Activated CD8-positive, alpha-beta T cell treated with anti-CD3 and anti-CD28 coated beads for 36 hours (primary cell): ENCODE measurements at regions not wholly inside any gene's neighbourhood (a gene's known extent, or its start where the extent isn't known, plus 50 kb on each side); places are given as distances from the start of the nearest gene placed in this dataset.

ENCODE experiments used
- ATAC-seq: fragments of 200-7000 bp; cut with Tn5 transposase; one replicate; pipeline ENCODE4 v1.10.0; 2021; ENCODE audit warnings: mild to moderate bottlenecking, moderate library complexity
- CTCF ChIA-PET: fragments of 350-600 bp; sonication (Branson Sonifier 250); formaldehyde crosslinking; loops from one replicate; lab custom pipeline; 2021; ENCODE audit warnings: antibody characterized with exemption; lab: Charles Lee
- POLR2A ChIA-PET: fragments of 350-600 bp; sonication (Branson Sonifier 250); formaldehyde crosslinking; loops from one replicate; lab custom pipeline; 2021; ENCODE audit warnings: antibody characterized with exemption; lab: Charles Lee
- DNase-seq: peaks from one replicate; pipeline ENCODE4 v3.0.0-alpha.2; 2020
- H3K27ac Mint-ChIP-seq: one replicate; pipeline ENCODE4 v1.8.0; 2021; ENCODE audit warnings: mild to moderate bottlenecking, mixed read lengths
- H3K27me3 Mint-ChIP-seq: one replicate; pipeline ENCODE4 v1.8.0; 2021; ENCODE audit warnings: mixed read lengths
- H3K36me3 Mint-ChIP-seq: one replicate; pipeline ENCODE4 v1.8.0; 2021; ENCODE audit warnings: low read depth, mixed read lengths
- H3K4me1 Mint-ChIP-seq: one replicate; pipeline ENCODE4 v1.8.0; 2021; ENCODE audit warnings: low read depth, mixed read lengths
- H3K4me3 Mint-ChIP-seq: one replicate; pipeline ENCODE4 v1.8.0; 2021; ENCODE audit warnings: mild to moderate bottlenecking, moderate library complexity, mixed read lengths
- H3K9me3 Mint-ChIP-seq: one replicate; pipeline ENCODE4 v1.8.0; 2021; ENCODE audit warnings: mixed read lengths
- CTCF ChIP-seq: fragments of 200-600 bp; IDR thresholded peaks from one replicate; pipeline ENCODE4 v1.8.0; 2022; ENCODE audit warnings: antibody characterized with exemption, mild to moderate bottlenecking
- intact Hi-C: fragments of 100-400 bp; cut with micrococcal nuclease; formaldehyde crosslinking; loops from one replicate; pipeline ENCODE4 v1.10.0; 2022

GRCh38 chr11:45468267-45468856 lies 182.2 kb upstream of the SYT13 start:
- H3K4me3 Mint-ChIP-seq: no peak overlapping the region
- no peaks in the 10 kb centered on the region for H3K4me1 Mint-ChIP-seq
- H3K27ac Mint-ChIP-seq: no peak overlapping the region
- ATAC-seq (no peak), DNase-seq (no peak)
- TF ChIP-seq CTCF: no peak
- ChIA-PET CTCF (interaction anchor here (1.2 kb wide), 1 partner anchor 11 kb away, joined by 4 read pairs; no protein-coding TSS in a partner anchor), POLR2A (no interaction called here)
- no peaks in the 10 kb centered on the region for H3K9me3 Mint-ChIP-seq
- no peaks in the 10 kb centered on the region for H3K27me3 Mint-ChIP-seq
- H3K36me3 Mint-ChIP-seq: no peaks in the 10 kb centered on the region
- intact Hi-C loops: no loop called here

GRCh38 chr11:45463541-45463940 lies 177.4 kb upstream of the SYT13 start:
- no peaks in the 10 kb centered on the region for H3K36me3 Mint-ChIP-seq
- H3K9me3 Mint-ChIP-seq: no peaks in the 10 kb centered on the region
- H3K27me3 Mint-ChIP-seq: peaks cover 2% of the 10 kb centered on the region
- DNase-seq: no peak
- no peak for TF ChIP-seq CTCF
- intact Hi-C loops: no loop called here
- no peaks in the 10 kb centered on the region for H3K4me1 Mint-ChIP-seq
- no peak overlapping the region for H3K4me3 Mint-ChIP-seq
- H3K27ac Mint-ChIP-seq: no peak overlapping the region
- CTCF ChIA-PET: no interaction called here
- POLR2A ChIA-PET: no interaction called here
- ATAC-seq: no peak

DNA sequence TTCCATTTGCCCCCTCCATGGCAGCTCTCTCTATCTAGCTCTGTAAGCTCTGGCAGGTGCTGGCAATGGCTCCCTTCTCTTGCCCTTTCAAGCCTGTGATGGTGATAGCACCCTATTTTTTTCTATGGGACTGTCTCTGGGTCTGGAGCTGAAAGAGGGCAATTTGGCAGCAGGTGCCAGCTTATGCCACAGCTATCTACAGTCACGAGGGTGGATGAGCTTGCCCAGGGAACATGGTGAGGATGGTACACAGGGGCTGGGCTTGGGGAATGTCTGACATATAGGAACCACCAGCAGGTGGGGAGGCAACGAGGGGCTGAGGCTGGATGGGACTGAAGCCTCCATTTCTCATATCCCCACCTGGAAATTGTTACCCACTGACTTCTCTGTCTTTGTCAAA lies 175.4 kb upstream of the SYT13 start:
- TF ChIP-seq CTCF: no peak
- H3K27me3 Mint-ChIP-seq: peaks cover 2% of the 10 kb centered on the region
- H3K4me1 Mint-ChIP-seq: no peaks in the 10 kb centered on the region
- no peaks in the 10 kb centered on the region for H3K9me3 Mint-ChIP-seq
- ATAC-seq: no peak
- no peak overlapping the region for H3K27ac Mint-ChIP-seq
- intact Hi-C loops: no loop called here
- DNase-seq: no peak
- CTCF ChIA-PET: no interaction called here
- no peak overlapping the region for H3K4me3 Mint-ChIP-seq
- POLR2A ChIA-PET: no interaction called here
- H3K36me3 Mint-ChIP-seq: no peaks in the 10 kb centered on the region

DNA sequence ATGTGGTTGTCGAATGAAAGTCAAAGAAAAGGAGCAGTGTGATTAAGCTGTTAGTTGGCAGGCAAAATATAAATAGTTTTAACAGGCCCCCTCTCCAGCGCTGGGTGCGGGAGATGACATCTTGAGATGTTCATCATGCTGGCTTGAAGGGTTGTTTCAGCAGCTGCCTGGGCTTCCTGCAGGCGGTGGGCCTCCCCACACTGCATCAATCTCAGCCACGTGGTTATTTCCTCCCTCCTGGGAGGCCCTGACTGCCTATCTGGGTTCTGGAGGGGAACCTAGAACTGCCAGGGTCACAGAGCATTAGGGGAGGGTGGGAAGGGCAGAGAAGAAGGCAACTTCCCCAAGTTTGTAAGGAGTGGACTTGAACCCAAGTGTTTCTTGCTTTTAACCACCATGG lies 173.3 kb upstream of the SYT13 start:
- H3K4me3 Mint-ChIP-seq: no peak overlapping the region

GRCh38 chr11:45458269-45458668 lies 172.1 kb upstream of the SYT13 start:
- H3K27ac Mint-ChIP-seq: no peak overlapping the region
- no peaks in the 10 kb centered on the region for H3K4me1 Mint-ChIP-seq

More for the DNA sequence above, 173.3 kb upstream of the SYT13 start:
- Mint-ChIP-seq H3K9me3 (no peaks in the 10 kb centered on the region), H3K27ac (no peak overlapping the region), H3K27me3 (peaks cover 4% of the 10 kb centered on the region), H3K4me1 (no peaks in the 10 kb centered on the region), H3K36me3 (no peaks in the 10 kb centered on the region)
- ATAC-seq (no peak), DNase-seq (no peak)
- CTCF ChIA-PET: interaction anchor here (1.2 kb wide), 1 partner anchor 88 kb away, joined by 3 read pairs; no protein-coding TSS in a partner anchor
- TF ChIP-seq CTCF: no peak
- POLR2A ChIA-PET: no interaction called here
- intact Hi-C loops: no loop called here

More at GRCh38 chr11:45458269-45458668, 172.1 kb upstream of the SYT13 start:
- TF ChIP-seq CTCF: no peak
- H3K36me3 Mint-ChIP-seq: no peaks in the 10 kb centered on the region
- CTCF ChIA-PET: no interaction called here
- ATAC-seq (no peak), DNase-seq (no peak)
- H3K9me3 Mint-ChIP-seq: no peaks in the 10 kb centered on the region
- POLR2A ChIA-PET: no interaction called here
- no peak overlapping the region for H3K4me3 Mint-ChIP-seq
- H3K27me3 Mint-ChIP-seq: peaks cover 4% of the 10 kb centered on the region
- intact Hi-C loops: no loop called here
